HCT116 (cell line): ENCODE measurements at regions not wholly inside any gene's neighbourhood (a gene's known extent, or its start where the extent isn't known, plus 50 kb on each side); places are given as distances from the start of the nearest gene placed in this dataset.

ENCODE experiments used
- ATAC-seq: fragments of 200-7000 bp; cut with Tn5 transposase; 2 replicates; pipeline ENCODE4 v1.9.1; 2020; ENCODE audit warnings: mild to moderate bottlenecking, moderate library complexity
- BruUV-seq: library from RNA; stranded (reverse); fragments of 400-500 nt; replicated peaks from 2 replicates; lab custom pipeline; 2021; lab: Mats Ljungman, UMichigan
- CTCF ChIA-PET: fragments of 300-600 bp; sonication (Branson Sonifier 250); formaldehyde crosslinking; loops from one replicate; lab custom pipeline; 2021; ENCODE audit warnings: antibody characterized with exemption; lab: Charles Lee
- POLR2A ChIA-PET: fragments of 300-600, 350-600 bp; sonication (Branson Sonifier 250); formaldehyde crosslinking; loops from one replicate; lab custom pipeline; 2021; ENCODE audit warnings: antibody characterized with exemption; lab: Charles Lee
- RAD21 ChIA-PET, 2 experiments: fragments of 300-600 bp; sonication (Branson Sonifier 250); formaldehyde crosslinking; loops; one replicate each; lab custom pipeline; 2023; ENCODE audit warnings: low total read pairs in 2 of 2; ENCODE audit not compliant: uncharacterized antibody in 2 of 2, unreplicated experiment in 2 of 2, low non-redundant PET in 1 of 2; lab: Charles Lee
- DNase-seq: peaks from one replicate; pipeline ENCODE4 v3.0.0-alpha.2; 2010; ENCODE audit warnings: low read depth, low spot score
- H2AFZ ChIP-seq: fragments of 200-600 bp; shearing (Covaris generic), sonication (generic); 2 replicates; pipeline ENCODE4 v1.6.1; 2017; ENCODE audit warnings: low read depth, mixed run types, mixed read lengths, antibody characterized with exemption, low read length; ENCODE audit not compliant: poor library complexity, severe bottlenecking
- H3K27ac ChIP-seq: 2 replicates; pipeline ENCODE4 v1.5.1; 2012; ENCODE audit warnings: low read depth, low read length
- H3K27me3 ChIP-seq: fragments of 200-600 bp; sonication (generic); 2 replicates; pipeline ENCODE4 v1.6.1; 2016; ENCODE audit warnings: mixed run types, low read length, mixed read lengths; ENCODE audit not compliant: insufficient read depth
- H3K36me3 ChIP-seq, 2 experiments: fragments of 200-500 bp in 1 of 2; fragments of 200-600 bp in 1 of 2; sonication (Bioruptor generic) in 1 of 2; sonication (generic) in 1 of 2; 2 replicates each; pipeline versions ENCODE4 v1.5.1 to v1.6.1; 2014 to 2016; ENCODE audit warnings: low read length in 2 of 2, inconsistent platforms in 1 of 2, mixed read lengths in 1 of 2, mixed run types in 1 of 2; ENCODE audit not compliant: insufficient read depth in 2 of 2, control insufficient read depth in 1 of 2
- H3K4me1 ChIP-seq, 2 experiments: fragments of 200-600 bp in 1 of 2; sonication (generic) in 1 of 2; 2 replicates each; pipeline versions ENCODE4 v1.5.1 to v1.6.1; 2012 to 2017; ENCODE audit warnings: low read length in 2 of 2, inconsistent platforms in 1 of 2, mild to moderate bottlenecking in 1 of 2, mixed read lengths in 1 of 2, mixed run types in 1 of 2, moderate library complexity in 1 of 2; ENCODE audit not compliant: insufficient read depth in 2 of 2, control insufficient read depth in 1 of 2
- H3K4me2 ChIP-seq: fragments of 200-600 bp; sonication (generic); 2 replicates; pipeline ENCODE4 v1.6.1; 2017; ENCODE audit warnings: mixed run types, low read length, mixed read lengths
- H3K4me3 ChIP-seq, 2 experiments: fragments of 200-600 bp in 1 of 2; sonication (generic) in 1 of 2; replicated peaks in 1 of 2; 2 replicates each; pipeline ENCODE4 v1.5.1; 2011 to 2016; ENCODE audit warnings: low read length in 2 of 2, control low read depth in 1 of 2, low read depth in 1 of 2, mild to moderate bottlenecking in 1 of 2, mixed read lengths in 1 of 2, mixed run types in 1 of 2
- H3K79me2 ChIP-seq: fragments of 200-600 bp; sonication (generic); 2 replicates; pipeline ENCODE4 v1.6.1; 2017; ENCODE audit warnings: mild to moderate bottlenecking, mixed run types, low read length, moderate library complexity, mixed read lengths; ENCODE audit not compliant: insufficient read depth
- H3K9ac ChIP-seq: fragments of 200-600 bp; sonication (generic); 2 replicates; pipeline ENCODE4 v1.6.1; 2016; ENCODE audit warnings: low read length, mixed read lengths
- H3K9me2 ChIP-seq: fragments of 200-600 bp; sonication (generic), shearing (Covaris generic); 2 replicates; pipeline ENCODE4 v1.6.1; 2017; ENCODE audit warnings: mixed run types, mild to moderate bottlenecking, moderate library complexity; ENCODE audit not compliant: insufficient read depth
- H3K9me3 ChIP-seq, 2 experiments: fragments of 200-500 bp in 1 of 2; fragments of 200-600 bp in 1 of 2; sonication (Bioruptor generic) in 1 of 2; sonication (generic) in 1 of 2; 2 replicates each; pipeline ENCODE4 v1.6.1; 2014 to 2017; ENCODE audit warnings: low read length in 2 of 2, mixed read lengths in 2 of 2, inconsistent platforms in 1 of 2, low read depth in 1 of 2, mild to moderate bottlenecking in 1 of 2, mixed run types in 1 of 2, moderate library complexity in 1 of 2; ENCODE audit not compliant: control insufficient read depth in 1 of 2, insufficient read depth in 1 of 2
- H4K20me1 ChIP-seq: fragments of 200-600 bp; sonication (generic), shearing (Covaris generic); 2 replicates; pipeline ENCODE4 v1.6.1; 2017; ENCODE audit warnings: mixed run types, mild to moderate bottlenecking, moderate library complexity; ENCODE audit not compliant: insufficient read depth
- ATF3 ChIP-seq: IDR thresholded peaks from 2 replicates; pipeline ENCODE4 v1.6.1; 2012
- CBX3 ChIP-seq: IDR thresholded peaks from 2 replicates; pipeline ENCODE4 v1.6.1; 2012; ENCODE audit warnings: low read depth
- CEBPB ChIP-seq: IDR thresholded peaks from 2 replicates; pipeline ENCODE4 v1.6.1; 2012; ENCODE audit warnings: low read depth
- EGR1 ChIP-seq: IDR thresholded peaks from 2 replicates; pipeline ENCODE4 v1.6.1; 2012; ENCODE audit warnings: low read depth
- EZH2phosphoT487 ChIP-seq: fragments of 200-600 bp; IDR thresholded peaks from 2 replicates; pipeline ENCODE4 v1.6.1; 2018; ENCODE audit warnings: antibody characterized with exemption, borderline replicate concordance
- FOSL1 ChIP-seq: IDR thresholded peaks from 2 replicates; pipeline ENCODE4 v1.6.1; 2012; ENCODE audit warnings: low read depth
- MAX ChIP-seq: IDR thresholded peaks from 2 replicates; pipeline ENCODE4 v1.6.1; 2012
- POLR2A ChIP-seq: IDR thresholded peaks from 2 replicates; pipeline ENCODE4 v1.7.0; 2011; ENCODE audit warnings: borderline replicate concordance; ENCODE audit not compliant: insufficient read depth, insufficient read length; ENCODE audit errors: extremely low read depth
- RAD21 ChIP-seq: IDR thresholded peaks from 2 replicates; pipeline ENCODE4 v1.6.1; 2012; ENCODE audit warnings: low read depth, mild to moderate bottlenecking
- SIN3A ChIP-seq: IDR thresholded peaks from 2 replicates; pipeline ENCODE4 v1.6.1; 2012; ENCODE audit warnings: low read depth
- SP1 ChIP-seq: IDR thresholded peaks from 2 replicates; pipeline ENCODE4 v1.6.1; 2012; ENCODE audit warnings: low read depth
- SRF ChIP-seq: IDR thresholded peaks from 2 replicates; pipeline ENCODE4 v1.6.1; 2012; ENCODE audit warnings: low read depth
- TCF7L2 ChIP-seq: IDR thresholded peaks from 2 replicates; pipeline ENCODE4 v1.7.0; 2011; ENCODE audit warnings: borderline replicate concordance, inconsistent platforms; ENCODE audit not compliant: insufficient read depth, insufficient read length; ENCODE audit errors: extremely low read depth
- ZBTB33 ChIP-seq: IDR thresholded peaks from 2 replicates; pipeline ENCODE4 v1.6.1; 2011; ENCODE audit warnings: mild to moderate bottlenecking, low read length, moderate library complexity; ENCODE audit not compliant: insufficient replicate concordance; ENCODE audit errors: extremely low read depth
- ZFX ChIP-seq: fragments of 450-650 bp; IDR thresholded peaks from 2 replicates; pipeline ENCODE4 v1.6.1; 2017
- ZNF274 ChIP-seq: fragments of 200-500 bp; sonication (Bioruptor generic); IDR thresholded peaks from 2 replicates; pipeline ENCODE4 v1.6.1; 2014; ENCODE audit warnings: mild to moderate bottlenecking, low read depth, low read length, inconsistent platforms
- intact Hi-C: fragments of 100-400 bp; cut with micrococcal nuclease; formaldehyde crosslinking; loops from 2 replicates; pipeline ENCODE4 v1.10.0; 2022

GRCh38 chr13:69300131-69300530 lies 807.5 kb upstream of the ATXN8OS start (continued):
- no peak for TF ChIP-seq MAX

- H4K20me1 ChIP-seq: no peaks in the 10 kb centered on the region
- DNase-seq: no peak
- H3K9me2 ChIP-seq: no peaks in the 10 kb centered on the region
- ChIA-PET CTCF (no interaction called here), POLR2A (no interaction called here), RAD21 (no interaction called here)
- no peaks in the 10 kb centered on the region for H3K4me1 ChIP-seq
- no peaks in the 10 kb centered on the region for H3K9me3 ChIP-seq
- BruUV-seq: no TSS peak
- H3K4me3 ChIP-seq: no peak overlapping the region
- no peaks in the 10 kb centered on the region for H3K79me2 ChIP-seq
- H3K9ac ChIP-seq: no peak overlapping the region
- no peak for ATAC-seq
- H3K36me3 ChIP-seq: no peaks in the 10 kb centered on the region
- intact Hi-C loops: no loop called here
- no peaks in the 10 kb centered on the region for H3K27me3 ChIP-seq
- H3K4me2 ChIP-seq: no peak overlapping the region
- TF ChIP-seq ATF3: no peak
- no peak for TF ChIP-seq CEBPB
- TF ChIP-seq SP1: no peak
- TF ChIP-seq, all 23 proteins: peak for 0
- Histone ChIP-seq H3K27ac (no peak overlapping the region), H2AFZ (no peak overlapping the region)
Observed at GRCh38 chr13:69296130-69296529, 811.5 kb upstream of the ATXN8OS start.

GRCh38 chr13:69292789-69293425 lies 814.7 kb upstream of the ATXN8OS start:
- ChIA-PET CTCF (no interaction called here), RAD21 (no interaction called here), POLR2A (no interaction called here)
- Histone ChIP-seq H3K79me2 (no peaks in the 10 kb centered on the region), H3K4me3 (no peak overlapping the region), H3K27ac (no peak overlapping the region), H3K27me3 (no peaks in the 10 kb centered on the region), H2AFZ (no peak overlapping the region), H3K4me2 (no peak overlapping the region), H3K9ac (no peak overlapping the region), H4K20me1 (no peaks in the 10 kb centered on the region), H3K4me1 (no peaks in the 10 kb centered on the region), H3K36me3 (no peaks in the 10 kb centered on the region), H3K9me3 (no peaks in the 10 kb centered on the region), H3K9me2 (no peaks in the 10 kb centered on the region)
- intact Hi-C loops: no loop called here
- DNase-seq (no peak), ATAC-seq (no peak)
- BruUV-seq: no TSS peak
- no peak for TF ChIP-seq SIN3A
- no peak for TF ChIP-seq MAX
- no peak for TF ChIP-seq ZNF274
- TF ChIP-seq SRF: no peak
- no peak for TF ChIP-seq ZBTB33
- no peak for TF ChIP-seq CEBPB
- no peak for TF ChIP-seq ATF3
- no peak for TF ChIP-seq TCF7L2
- TF ChIP-seq POLR2A: no peak
- TF ChIP-seq ZFX: no peak
- TF ChIP-seq RAD21: no peak
- no peak for TF ChIP-seq FOSL1
- no peak for TF ChIP-seq EZH2phosphoT487
- no peak for TF ChIP-seq CBX3
- TF ChIP-seq EGR1: no peak
